ENCODE measurements at regions not wholly inside any gene's neighbourhood (a gene's known extent, or its start where the extent isn't known, plus 50 kb on each side); places are given as distances from the start of the nearest gene placed in this dataset.

DNA sequence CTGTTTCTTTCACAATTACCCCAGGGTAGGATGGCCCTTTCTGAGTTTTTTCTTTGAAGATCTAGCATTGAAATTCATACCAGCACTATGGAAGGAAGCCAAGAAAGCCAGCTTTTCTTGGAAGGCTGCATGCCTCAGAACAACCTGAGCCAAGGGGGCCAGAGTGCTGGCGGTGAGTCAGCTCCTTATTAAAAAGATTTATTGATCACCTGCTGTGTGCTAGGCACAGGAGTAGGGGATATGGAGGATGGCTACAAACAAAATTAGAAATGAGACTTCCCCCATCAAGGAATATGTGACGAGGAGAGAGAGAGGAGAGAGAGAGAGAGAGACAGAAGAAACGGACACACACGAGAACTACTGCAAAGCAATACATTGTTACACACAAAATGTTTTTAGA is 184.6 kb upstream of the PUM3 start (continued):
- TF ChIP-seq ZNF561 (tag by site-specific recombination; IDR thresholded peaks at IDR 0.05; ENCODE audit: borderline replicate concordance): peak; percentile 55; the same call in 1 of the 2 replicates
- TF ChIP-seq ZNF580 (tag by site-specific recombination; IDR thresholded peaks at IDR 0.05): no peak
- peak; percentile 53; the same call in 1 of the 2 replicates for TF ChIP-seq IKZF3 (tag by site-specific recombination; IDR thresholded peaks at IDR 0.05)
- TF ChIP-seq ZNF791 (tag by site-specific recombination; IDR thresholded peaks at IDR 0.05): no peak
- TF ChIP-seq ZNF18 (tag by site-specific recombination; IDR thresholded peaks at IDR 0.05): 0 out of 2 replicates have a peak, but pooled peaks have one; percentile 12
- TF ChIP-seq, protein P1, sequence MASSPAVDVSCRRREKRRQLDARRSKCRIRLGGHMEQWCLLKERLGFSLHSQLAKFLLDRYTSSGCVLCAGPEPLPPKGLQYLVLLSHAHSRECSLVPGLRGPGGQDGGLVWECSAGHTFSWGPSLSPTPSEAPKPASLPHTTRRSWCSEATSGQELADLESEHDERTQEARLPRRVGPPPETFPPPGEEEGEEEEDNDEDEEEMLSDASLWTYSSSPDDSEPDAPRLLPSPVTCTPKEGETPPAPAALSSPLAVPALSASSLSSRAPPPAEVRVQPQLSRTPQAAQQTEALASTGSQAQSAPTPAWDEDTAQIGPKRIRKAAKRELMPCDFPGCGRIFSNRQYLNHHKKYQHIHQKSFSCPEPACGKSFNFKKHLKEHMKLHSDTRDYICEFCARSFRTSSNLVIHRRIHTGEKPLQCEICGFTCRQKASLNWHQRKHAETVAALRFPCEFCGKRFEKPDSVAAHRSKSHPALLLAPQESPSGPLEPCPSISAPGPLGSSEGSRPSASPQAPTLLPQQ (tag by site-specific recombination; IDR thresholded peaks at IDR 0.05): 0 out of 2 replicates have a peak, but pooled peaks have one; percentile 45
- TF ChIP-seq HOXD13 (CRISPR knock-in tag; IDR thresholded peaks at IDR 0.05; ENCODE audit: borderline replicate concordance): peak; percentile 46; the same call in 1 of the 2 replicates
- 0 out of 2 replicates have a peak, but pooled peaks have one; percentile 41 for TF ChIP-seq YY1 (tag by site-specific recombination; IDR thresholded peaks at IDR 0.05)
- TF ChIP-seq, protein P2, sequence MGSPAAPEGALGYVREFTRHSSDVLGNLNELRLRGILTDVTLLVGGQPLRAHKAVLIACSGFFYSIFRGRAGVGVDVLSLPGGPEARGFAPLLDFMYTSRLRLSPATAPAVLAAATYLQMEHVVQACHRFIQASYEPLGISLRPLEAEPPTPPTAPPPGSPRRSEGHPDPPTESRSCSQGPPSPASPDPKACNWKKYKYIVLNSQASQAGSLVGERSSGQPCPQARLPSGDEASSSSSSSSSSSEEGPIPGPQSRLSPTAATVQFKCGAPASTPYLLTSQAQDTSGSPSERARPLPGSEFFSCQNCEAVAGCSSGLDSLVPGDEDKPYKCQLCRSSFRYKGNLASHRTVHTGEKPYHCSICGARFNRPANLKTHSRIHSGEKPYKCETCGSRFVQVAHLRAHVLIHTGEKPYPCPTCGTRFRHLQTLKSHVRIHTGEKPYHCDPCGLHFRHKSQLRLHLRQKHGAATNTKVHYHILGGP (tag by site-specific recombination; IDR thresholded peaks at IDR 0.05): peak; percentile 68; the same call in 1 of the 2 replicates
- TF ChIP-seq ZXDB (tag by site-specific recombination; IDR thresholded peaks at IDR 0.05): 0 out of 2 replicates have a peak, but pooled peaks have one; percentile 30
- TF ChIP-seq ZNF184 (tag by site-specific recombination; IDR thresholded peaks at IDR 0.05): no peak
- 0 out of 2 replicates have a peak, but pooled peaks have one; percentile 23 for TF ChIP-seq ZNF324 (tag by site-specific recombination; IDR thresholded peaks at IDR 0.05)
- peak; percentile 24; the same call in 1 of the 2 replicates for TF ChIP-seq OSR2 (tag by site-specific recombination; IDR thresholded peaks at IDR 0.05)
- peak; percentile 27; the same call in 1 of the 2 replicates for TF ChIP-seq ZNF394 (tag by site-specific recombination; IDR thresholded peaks at IDR 0.05; ENCODE audit: borderline replicate concordance)
- no peak for TF ChIP-seq ZNF302 (tag by site-specific recombination; IDR thresholded peaks at IDR 0.05; ENCODE audit: low read depth)
- TF ChIP-seq ZNF843 (tag by site-specific recombination; IDR thresholded peaks at IDR 0.05): peak; percentile 66; the same call in 1 of the 2 replicates
- TF ChIP-seq ZNF548 (tag by site-specific recombination; IDR thresholded peaks at IDR 0.05): no peak
- TF ChIP-seq, protein P3, sequence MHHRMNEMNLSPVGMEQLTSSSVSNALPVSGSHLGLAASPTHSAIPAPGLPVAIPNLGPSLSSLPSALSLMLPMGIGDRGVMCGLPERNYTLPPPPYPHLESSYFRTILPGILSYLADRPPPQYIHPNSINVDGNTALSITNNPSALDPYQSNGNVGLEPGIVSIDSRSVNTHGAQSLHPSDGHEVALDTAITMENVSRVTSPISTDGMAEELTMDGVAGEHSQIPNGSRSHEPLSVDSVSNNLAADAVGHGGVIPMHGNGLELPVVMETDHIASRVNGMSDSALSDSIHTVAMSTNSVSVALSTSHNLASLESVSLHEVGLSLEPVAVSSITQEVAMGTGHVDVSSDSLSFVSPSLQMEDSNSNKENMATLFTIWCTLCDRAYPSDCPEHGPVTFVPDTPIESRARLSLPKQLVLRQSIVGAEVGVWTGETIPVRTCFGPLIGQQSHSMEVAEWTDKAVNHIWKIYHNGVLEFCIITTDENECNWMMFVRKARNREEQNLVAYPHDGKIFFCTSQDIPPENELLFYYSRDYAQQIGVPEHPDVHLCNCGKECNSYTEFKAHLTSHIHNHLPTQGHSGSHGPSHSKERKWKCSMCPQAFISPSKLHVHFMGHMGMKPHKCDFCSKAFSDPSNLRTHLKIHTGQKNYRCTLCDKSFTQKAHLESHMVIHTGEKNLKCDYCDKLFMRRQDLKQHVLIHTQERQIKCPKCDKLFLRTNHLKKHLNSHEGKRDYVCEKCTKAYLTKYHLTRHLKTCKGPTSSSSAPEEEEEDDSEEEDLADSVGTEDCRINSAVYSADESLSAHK (tag by site-specific recombination; IDR thresholded peaks at IDR 0.05): peak; percentile 62
- TF ChIP-seq ZNF529 (tag by site-specific recombination; IDR thresholded peaks at IDR 0.05; ENCODE audit: insufficient replicate concordance): no peak
- TF ChIP-seq, protein P4, sequence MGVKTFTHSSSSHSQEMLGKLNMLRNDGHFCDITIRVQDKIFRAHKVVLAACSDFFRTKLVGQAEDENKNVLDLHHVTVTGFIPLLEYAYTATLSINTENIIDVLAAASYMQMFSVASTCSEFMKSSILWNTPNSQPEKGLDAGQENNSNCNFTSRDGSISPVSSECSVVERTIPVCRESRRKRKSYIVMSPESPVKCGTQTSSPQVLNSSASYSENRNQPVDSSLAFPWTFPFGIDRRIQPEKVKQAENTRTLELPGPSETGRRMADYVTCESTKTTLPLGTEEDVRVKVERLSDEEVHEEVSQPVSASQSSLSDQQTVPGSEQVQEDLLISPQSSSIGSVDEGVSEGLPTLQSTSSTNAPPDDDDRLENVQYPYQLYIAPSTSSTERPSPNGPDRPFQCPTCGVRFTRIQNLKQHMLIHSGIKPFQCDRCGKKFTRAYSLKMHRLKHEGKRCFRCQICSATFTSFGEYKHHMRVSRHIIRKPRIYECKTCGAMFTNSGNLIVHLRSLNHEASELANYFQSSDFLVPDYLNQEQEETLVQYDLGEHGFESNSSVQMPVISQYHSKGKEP (tag by site-specific recombination; IDR thresholded peaks at IDR 0.05): no peak
- 0 out of 2 replicates have a peak, but pooled peaks have one; percentile 27 for TF ChIP-seq ZNF600 (tag by site-specific recombination; IDR thresholded peaks at IDR 0.05)
- peak; percentile 65 for TF ChIP-seq ZIC2 (tag by site-specific recombination; IDR thresholded peaks at IDR 0.05)
- no peak for TF ChIP-seq ZNF48 (tag by site-specific recombination; IDR thresholded peaks at IDR 0.05)
- 0 out of 2 replicates have a peak, but pooled peaks have one; percentile 17 for TF ChIP-seq TSHZ1 (tag by site-specific recombination; IDR thresholded peaks at IDR 0.05; ENCODE audit: borderline replicate concordance)
- TF ChIP-seq, protein P5, sequence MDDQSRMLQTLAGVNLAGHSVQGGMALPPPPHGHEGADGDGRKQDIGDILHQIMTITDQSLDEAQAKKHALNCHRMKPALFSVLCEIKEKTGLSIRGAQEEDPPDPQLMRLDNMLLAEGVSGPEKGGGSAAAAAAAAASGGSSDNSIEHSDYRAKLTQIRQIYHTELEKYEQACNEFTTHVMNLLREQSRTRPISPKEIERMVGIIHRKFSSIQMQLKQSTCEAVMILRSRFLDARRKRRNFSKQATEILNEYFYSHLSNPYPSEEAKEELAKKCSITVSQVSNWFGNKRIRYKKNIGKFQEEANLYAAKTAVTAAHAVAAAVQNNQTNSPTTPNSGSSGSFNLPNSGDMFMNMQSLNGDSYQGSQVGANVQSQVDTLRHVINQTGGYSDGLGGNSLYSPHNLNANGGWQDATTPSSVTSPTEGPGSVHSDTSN (CRISPR knock-in tag; IDR thresholded peaks at IDR 0.05): no peak
- TF ChIP-seq ZNF558 (tag by site-specific recombination; IDR thresholded peaks at IDR 0.05): peak; percentile 55; the same call in 1 of the 2 replicates

Data from HEK293 (cell line).